C4-2B (cell line): ENCODE measurements at regions not wholly inside any gene's neighbourhood (a gene's known extent, or its start where the extent isn't known, plus 50 kb on each side); places are given as distances from the start of the nearest gene placed in this dataset.

ENCODE experiments used
- ZFX ChIP-seq: fragments of 450-650 bp; IDR thresholded peaks from 2 replicates; pipeline ENCODE4 v1.6.1; 2017
- TF ChIP-seq, protein P1 (sequence below): fragments of 450-650 bp; conservative IDR thresholded peaks from 2 replicates; pipeline ENCODE4 v1.5.1; 2017; ENCODE audit warnings: mild to moderate bottlenecking

DNA sequence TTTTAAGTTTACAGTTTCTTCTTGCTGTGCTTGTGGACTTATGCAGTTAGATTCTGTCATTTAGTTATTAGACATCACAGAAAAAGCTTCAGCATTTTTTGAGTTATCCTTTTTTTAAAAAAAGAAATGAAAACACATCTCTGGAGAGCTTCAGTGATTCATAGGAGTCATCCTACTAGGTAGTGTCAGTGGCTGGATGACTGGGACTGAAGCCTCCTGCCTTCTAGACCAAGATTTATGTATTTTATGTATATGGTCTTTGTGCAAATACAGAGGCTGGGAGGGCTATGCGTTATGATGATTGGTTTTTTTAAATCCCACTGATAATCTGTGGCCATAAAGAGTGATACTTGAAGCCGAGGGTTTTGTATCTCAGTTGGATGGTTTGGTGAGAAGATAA lies 125.9 kb upstream of the JAG1 start:
- TF ChIP-seq, protein P1, sequence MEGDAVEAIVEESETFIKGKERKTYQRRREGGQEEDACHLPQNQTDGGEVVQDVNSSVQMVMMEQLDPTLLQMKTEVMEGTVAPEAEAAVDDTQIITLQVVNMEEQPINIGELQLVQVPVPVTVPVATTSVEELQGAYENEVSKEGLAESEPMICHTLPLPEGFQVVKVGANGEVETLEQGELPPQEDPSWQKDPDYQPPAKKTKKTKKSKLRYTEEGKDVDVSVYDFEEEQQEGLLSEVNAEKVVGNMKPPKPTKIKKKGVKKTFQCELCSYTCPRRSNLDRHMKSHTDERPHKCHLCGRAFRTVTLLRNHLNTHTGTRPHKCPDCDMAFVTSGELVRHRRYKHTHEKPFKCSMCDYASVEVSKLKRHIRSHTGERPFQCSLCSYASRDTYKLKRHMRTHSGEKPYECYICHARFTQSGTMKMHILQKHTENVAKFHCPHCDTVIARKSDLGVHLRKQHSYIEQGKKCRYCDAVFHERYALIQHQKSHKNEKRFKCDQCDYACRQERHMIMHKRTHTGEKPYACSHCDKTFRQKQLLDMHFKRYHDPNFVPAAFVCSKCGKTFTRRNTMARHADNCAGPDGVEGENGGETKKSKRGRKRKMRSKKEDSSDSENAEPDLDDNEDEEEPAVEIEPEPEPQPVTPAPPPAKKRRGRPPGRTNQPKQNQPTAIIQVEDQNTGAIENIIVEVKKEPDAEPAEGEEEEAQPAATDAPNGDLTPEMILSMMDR = no peak
- TF ChIP-seq ZFX = no peak
